ENCODE measurements at regions not wholly inside any gene's neighbourhood (a gene's known extent, or its start where the extent isn't known, plus 50 kb on each side); places are given as distances from the start of the nearest gene placed in this dataset.

DNA sequence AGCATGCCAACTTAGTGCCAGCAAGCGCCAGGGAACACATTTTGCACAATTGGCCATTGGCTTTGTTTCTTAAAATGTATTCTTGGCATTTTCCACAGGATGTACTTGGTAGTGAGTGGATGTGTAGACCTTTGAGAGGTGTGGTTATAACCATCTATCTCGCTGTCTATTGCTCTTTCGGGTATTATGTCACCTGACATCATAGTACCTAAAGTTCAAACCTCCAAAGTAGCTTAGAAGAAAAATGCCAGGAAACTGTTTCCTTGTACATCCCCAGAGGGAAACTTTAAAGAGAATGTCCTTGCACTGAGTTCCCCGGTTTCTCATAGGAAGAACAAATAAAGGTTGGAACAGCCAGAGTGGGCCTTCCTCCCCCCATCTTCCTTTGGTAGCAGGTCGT, 87.6 kb downstream of the FGF9 start:
- DNase-seq (ENCODE audit: low read depth, low spot score): no peak
- H4K20me1 ChIP-seq (ENCODE audit: insufficient read depth): no peaks in the 10 kb centered on the region
- ChIA-PET CTCF (no interaction called here), POLR2A (no interaction called here), RAD21 (ENCODE audit: low non-redundant PET in 1 of 2, low total read pairs in 2 of 2, uncharacterized antibody in 2 of 2, unreplicated experiment in 2 of 2) (interaction anchor here in 1 of 2 experiments (0.7 kb wide), 1 partner anchor 1037 kb away, joined by 4 read pairs; no protein-coding TSS in a partner anchor)
- no peaks in the 10 kb centered on the region for H3K9me2 ChIP-seq (ENCODE audit: insufficient read depth)
- no peaks in the 10 kb centered on the region for H3K4me1 ChIP-seq (ENCODE audit: control insufficient read depth in 1 of 2, insufficient read depth in 2 of 2, low read length in 2 of 2)
- no peak overlapping the region for H3K4me2 ChIP-seq (ENCODE audit: low read length)
- no peak for TF ChIP-seq SP1 (IDR thresholded peaks at IDR 0.05; ENCODE audit: low read depth)
- no peak for TF ChIP-seq FOSL1 (IDR thresholded peaks at IDR 0.05; ENCODE audit: low read depth)
- TF ChIP-seq CTCF (IDR thresholded peaks at IDR 0.05 in 2 of 3, conservative IDR thresholded peaks at IDR 0.05 in 1 of 3; ENCODE audit: borderline replicate concordance in 1 of 3, insufficient read depth in 1 of 3, low read depth in 2 of 3, low read length in 2 of 3): no peak
- no peak for TF ChIP-seq ZFX (IDR thresholded peaks at IDR 0.05)
- no peak for TF ChIP-seq ZBTB33 (IDR thresholded peaks at IDR 0.05; ENCODE audit: extremely low read depth, insufficient replicate concordance, low read length)
- TF ChIP-seq EZH2phosphoT487 (IDR thresholded peaks at IDR 0.05; ENCODE audit: borderline replicate concordance): no peak
- TF ChIP-seq POLR2AphosphoS5 (IDR thresholded peaks at IDR 0.05; ENCODE audit: low read depth, low read length): no peak
- no peak for TF ChIP-seq YY1 (IDR thresholded peaks at IDR 0.05; ENCODE audit: extremely low read depth, insufficient replicate concordance, low read depth, low read length)
- no peak overlapping the region for H3K9ac ChIP-seq (ENCODE audit: low read length)
- H3K4me3 ChIP-seq (replicated peaks in 1 of 2; ENCODE audit: low read depth in 1 of 2, low read length in 2 of 2): no peak overlapping the region
- ATAC-seq: no peak
- H3K9me3 ChIP-seq (ENCODE audit: control insufficient read depth in 1 of 2, insufficient read depth in 1 of 2, low read depth in 1 of 2, low read length in 2 of 2): no peaks in the 10 kb centered on the region
- no peaks in the 10 kb centered on the region for H3K27me3 ChIP-seq (ENCODE audit: insufficient read depth, low read length)
- H3K79me2 ChIP-seq (ENCODE audit: insufficient read depth, low read length): no peaks in the 10 kb centered on the region
- no peak overlapping the region for H2AFZ ChIP-seq (ENCODE audit: low read depth, low read length, poor library complexity, severe bottlenecking)
- no peak overlapping the region for H3K27ac ChIP-seq (ENCODE audit: low read depth, low read length)
- intact Hi-C loops (cut with micrococcal nuclease): no loop called here
- no TSS peak for BruUV-seq (replicated peaks)
- H3K36me3 ChIP-seq (ENCODE audit: control insufficient read depth in 1 of 2, insufficient read depth in 2 of 2, low read length in 2 of 2): no peaks in the 10 kb centered on the region

Measured in HCT116 (cell line).